HCT116 (cell line): ENCODE measurements at regions not wholly inside any gene's neighbourhood (a gene's known extent, or its start where the extent isn't known, plus 50 kb on each side); places are given as distances from the start of the nearest gene placed in this dataset.

Experiments
- ATAC-seq: fragments of 200-7000 bp; cut with Tn5 transposase; 2 replicates; pipeline ENCODE4 v1.9.1; 2020; ENCODE audit warnings: mild to moderate bottlenecking, moderate library complexity
- BruUV-seq: library from RNA; stranded (reverse); fragments of 400-500 nt; replicated peaks from 2 replicates; lab custom pipeline; 2021; lab: Mats Ljungman, UMichigan
- CTCF ChIA-PET: fragments of 300-600 bp; sonication (Branson Sonifier 250); formaldehyde crosslinking; loops from one replicate; lab custom pipeline; 2021; ENCODE audit warnings: antibody characterized with exemption; lab: Charles Lee
- POLR2A ChIA-PET: fragments of 300-600, 350-600 bp; sonication (Branson Sonifier 250); formaldehyde crosslinking; loops from one replicate; lab custom pipeline; 2021; ENCODE audit warnings: antibody characterized with exemption; lab: Charles Lee
- RAD21 ChIA-PET, 2 experiments: fragments of 300-600 bp; sonication (Branson Sonifier 250); formaldehyde crosslinking; loops; one replicate each; lab custom pipeline; 2023; ENCODE audit warnings: low total read pairs in 2 of 2; ENCODE audit not compliant: uncharacterized antibody in 2 of 2, unreplicated experiment in 2 of 2, low non-redundant PET in 1 of 2; lab: Charles Lee
- DNase-seq: peaks from one replicate; pipeline ENCODE4 v3.0.0-alpha.2; 2010; ENCODE audit warnings: low read depth, low spot score
- H2AFZ ChIP-seq: fragments of 200-600 bp; shearing (Covaris generic), sonication (generic); 2 replicates; pipeline ENCODE4 v1.6.1; 2017; ENCODE audit warnings: low read depth, mixed run types, mixed read lengths, antibody characterized with exemption, low read length; ENCODE audit not compliant: poor library complexity, severe bottlenecking
- H3K27ac ChIP-seq: 2 replicates; pipeline ENCODE4 v1.5.1; 2012; ENCODE audit warnings: low read depth, low read length
- H3K27me3 ChIP-seq: fragments of 200-600 bp; sonication (generic); 2 replicates; pipeline ENCODE4 v1.6.1; 2016; ENCODE audit warnings: mixed run types, low read length, mixed read lengths; ENCODE audit not compliant: insufficient read depth
- H3K36me3 ChIP-seq, 2 experiments: fragments of 200-500 bp in 1 of 2; fragments of 200-600 bp in 1 of 2; sonication (Bioruptor generic) in 1 of 2; sonication (generic) in 1 of 2; 2 replicates each; pipeline versions ENCODE4 v1.5.1 to v1.6.1; 2014 to 2016; ENCODE audit warnings: low read length in 2 of 2, inconsistent platforms in 1 of 2, mixed read lengths in 1 of 2, mixed run types in 1 of 2; ENCODE audit not compliant: insufficient read depth in 2 of 2, control insufficient read depth in 1 of 2
- H3K4me1 ChIP-seq, 2 experiments: fragments of 200-600 bp in 1 of 2; sonication (generic) in 1 of 2; 2 replicates each; pipeline versions ENCODE4 v1.5.1 to v1.6.1; 2012 to 2017; ENCODE audit warnings: low read length in 2 of 2, inconsistent platforms in 1 of 2, mild to moderate bottlenecking in 1 of 2, mixed read lengths in 1 of 2, mixed run types in 1 of 2, moderate library complexity in 1 of 2; ENCODE audit not compliant: insufficient read depth in 2 of 2, control insufficient read depth in 1 of 2
- H3K4me2 ChIP-seq: fragments of 200-600 bp; sonication (generic); 2 replicates; pipeline ENCODE4 v1.6.1; 2017; ENCODE audit warnings: mixed run types, low read length, mixed read lengths
- H3K4me3 ChIP-seq, 2 experiments: fragments of 200-600 bp in 1 of 2; sonication (generic) in 1 of 2; replicated peaks in 1 of 2; 2 replicates each; pipeline ENCODE4 v1.5.1; 2011 to 2016; ENCODE audit warnings: low read length in 2 of 2, control low read depth in 1 of 2, low read depth in 1 of 2, mild to moderate bottlenecking in 1 of 2, mixed read lengths in 1 of 2, mixed run types in 1 of 2
- H3K79me2 ChIP-seq: fragments of 200-600 bp; sonication (generic); 2 replicates; pipeline ENCODE4 v1.6.1; 2017; ENCODE audit warnings: mild to moderate bottlenecking, mixed run types, low read length, moderate library complexity, mixed read lengths; ENCODE audit not compliant: insufficient read depth
- H3K9ac ChIP-seq: fragments of 200-600 bp; sonication (generic); 2 replicates; pipeline ENCODE4 v1.6.1; 2016; ENCODE audit warnings: low read length, mixed read lengths
- H3K9me2 ChIP-seq: fragments of 200-600 bp; sonication (generic), shearing (Covaris generic); 2 replicates; pipeline ENCODE4 v1.6.1; 2017; ENCODE audit warnings: mixed run types, mild to moderate bottlenecking, moderate library complexity; ENCODE audit not compliant: insufficient read depth
- H3K9me3 ChIP-seq, 2 experiments: fragments of 200-500 bp in 1 of 2; fragments of 200-600 bp in 1 of 2; sonication (Bioruptor generic) in 1 of 2; sonication (generic) in 1 of 2; 2 replicates each; pipeline ENCODE4 v1.6.1; 2014 to 2017; ENCODE audit warnings: low read length in 2 of 2, mixed read lengths in 2 of 2, inconsistent platforms in 1 of 2, low read depth in 1 of 2, mild to moderate bottlenecking in 1 of 2, mixed run types in 1 of 2, moderate library complexity in 1 of 2; ENCODE audit not compliant: control insufficient read depth in 1 of 2, insufficient read depth in 1 of 2
- H4K20me1 ChIP-seq: fragments of 200-600 bp; sonication (generic), shearing (Covaris generic); 2 replicates; pipeline ENCODE4 v1.6.1; 2017; ENCODE audit warnings: mixed run types, mild to moderate bottlenecking, moderate library complexity; ENCODE audit not compliant: insufficient read depth
- CEBPB ChIP-seq: IDR thresholded peaks from 2 replicates; pipeline ENCODE4 v1.6.1; 2012; ENCODE audit warnings: low read depth
- CTCF ChIP-seq, 3 experiments: fragments of 200-600 bp in 1 of 3; sonication (generic) in 1 of 3; IDR thresholded peaks in 2 of 3; conservative IDR thresholded peaks in 1 of 3; 2 replicates each; pipeline ENCODE4 v1.5.1; 2012 to 2017; ENCODE audit warnings: low read depth in 2 of 3, low read length in 2 of 3, antibody characterized with exemption in 1 of 3, borderline replicate concordance in 1 of 3, control low read depth in 1 of 3, mild to moderate bottlenecking in 1 of 3, mixed read lengths in 1 of 3, mixed run types in 1 of 3, moderate library complexity in 1 of 3; ENCODE audit not compliant: insufficient read depth in 1 of 3
- EGR1 ChIP-seq: IDR thresholded peaks from 2 replicates; pipeline ENCODE4 v1.6.1; 2012; ENCODE audit warnings: low read depth
- EZH2 ChIP-seq: fragments of 200-600 bp; sonication (generic); IDR thresholded peaks from 2 replicates; pipeline ENCODE4 v1.6.1; 2017; ENCODE audit warnings: antibody characterized with exemption, mixed run types
- EZH2phosphoT487 ChIP-seq: fragments of 200-600 bp; IDR thresholded peaks from 2 replicates; pipeline ENCODE4 v1.6.1; 2018; ENCODE audit warnings: antibody characterized with exemption, borderline replicate concordance
- FOSL1 ChIP-seq: IDR thresholded peaks from 2 replicates; pipeline ENCODE4 v1.6.1; 2012; ENCODE audit warnings: low read depth
- JUND ChIP-seq: IDR thresholded peaks from 2 replicates; pipeline ENCODE4 v1.6.1; 2012
- RAD21 ChIP-seq: IDR thresholded peaks from 2 replicates; pipeline ENCODE4 v1.6.1; 2012; ENCODE audit warnings: low read depth, mild to moderate bottlenecking
- REST ChIP-seq: IDR thresholded peaks from 2 replicates; pipeline ENCODE4 v1.6.1; 2012; ENCODE audit warnings: low read depth
- SRF ChIP-seq: IDR thresholded peaks from 2 replicates; pipeline ENCODE4 v1.6.1; 2012; ENCODE audit warnings: low read depth
- TCF7L2 ChIP-seq: IDR thresholded peaks from 2 replicates; pipeline ENCODE4 v1.7.0; 2011; ENCODE audit warnings: borderline replicate concordance, inconsistent platforms; ENCODE audit not compliant: insufficient read depth, insufficient read length; ENCODE audit errors: extremely low read depth
- YY1 ChIP-seq: IDR thresholded peaks from 2 replicates; pipeline ENCODE4 v1.6.1; 2011; ENCODE audit warnings: low read length, low read depth, moderate library complexity, mild to moderate bottlenecking; ENCODE audit not compliant: insufficient replicate concordance; ENCODE audit errors: extremely low read depth
- ZFX ChIP-seq: fragments of 450-650 bp; IDR thresholded peaks from 2 replicates; pipeline ENCODE4 v1.6.1; 2017
- ZNF274 ChIP-seq: fragments of 200-500 bp; sonication (Bioruptor generic); IDR thresholded peaks from 2 replicates; pipeline ENCODE4 v1.6.1; 2014; ENCODE audit warnings: mild to moderate bottlenecking, low read depth, low read length, inconsistent platforms
- intact Hi-C: fragments of 100-400 bp; cut with micrococcal nuclease; formaldehyde crosslinking; loops from 2 replicates; pipeline ENCODE4 v1.10.0; 2022
- TF ChIP-seq, protein P1 (sequence below): IDR thresholded peaks from 2 replicates; pipeline ENCODE4 v1.6.1; 2012
- TF ChIP-seq, protein P2 (sequence below): IDR thresholded peaks from 2 replicates; pipeline ENCODE4 v1.6.1; 2012

DNA sequence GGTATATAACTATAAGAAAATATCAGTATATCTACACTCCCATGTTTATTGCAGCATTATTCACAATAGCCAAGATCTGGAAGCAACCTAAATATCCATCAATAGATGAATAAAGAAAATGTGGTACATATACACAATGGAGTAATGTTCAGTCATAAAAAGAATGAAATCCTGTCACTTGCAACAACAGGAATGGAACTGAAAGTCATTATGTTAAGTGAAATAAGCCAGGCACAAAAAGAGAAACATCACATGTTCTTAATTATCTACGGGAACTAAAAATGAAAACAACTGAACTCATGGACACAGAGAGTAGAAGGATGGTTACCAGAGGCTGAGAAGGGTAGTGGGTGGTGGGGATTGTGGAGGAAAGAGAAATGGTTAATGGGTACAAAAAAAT, 665.2 kb downstream of the TBC1D4 start:
- ATAC-seq = no peak
- Histone ChIP-seq H3K9me2 (no peaks in the 10 kb centered on the region), H3K9me3 (no peaks in the 10 kb centered on the region), H3K36me3 (no peaks in the 10 kb centered on the region), H3K4me1 (no peaks in the 10 kb centered on the region), H3K27me3 (no peaks in the 10 kb centered on the region), H4K20me1 (no peaks in the 10 kb centered on the region), H2AFZ (no peak overlapping the region), H3K4me3 (no peak overlapping the region), H3K4me2 (no peak overlapping the region), H3K79me2 (no peaks in the 10 kb centered on the region), H3K27ac (no peak overlapping the region), H3K9ac (no peak overlapping the region)
- intact Hi-C loops = no loop called here
- TF ChIP-seq, protein P1, sequence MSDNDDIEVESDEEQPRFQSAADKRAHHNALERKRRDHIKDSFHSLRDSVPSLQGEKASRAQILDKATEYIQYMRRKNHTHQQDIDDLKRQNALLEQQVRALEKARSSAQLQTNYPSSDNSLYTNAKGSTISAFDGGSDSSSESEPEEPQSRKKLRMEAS = no peak
- TF ChIP-seq ZNF274 (no peak), ZFX (no peak), FOSL1 (no peak), TCF7L2 (no peak), EZH2phosphoT487 (no peak), RAD21 (no peak), CTCF (IDR thresholded peaks at IDR 0.05 in 2 of 3, conservative IDR thresholded peaks at IDR 0.05 in 1 of 3; ENCODE audit: borderline replicate concordance in 1 of 3, insufficient read depth in 1 of 3, low read depth in 2 of 3, low read length in 2 of 3) (no peak), REST (no peak), CEBPB (no peak), SRF (no peak), EZH2 (no peak), JUND (no peak), EGR1 (no peak), YY1 (no peak)
- TF ChIP-seq, protein P2, sequence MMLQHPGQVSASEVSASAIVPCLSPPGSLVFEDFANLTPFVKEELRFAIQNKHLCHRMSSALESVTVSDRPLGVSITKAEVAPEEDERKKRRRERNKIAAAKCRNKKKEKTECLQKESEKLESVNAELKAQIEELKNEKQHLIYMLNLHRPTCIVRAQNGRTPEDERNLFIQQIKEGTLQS = no peak
- no TSS peak for BruUV-seq
- RAD21 ChIA-PET = no interaction called here
- CTCF ChIA-PET = no interaction called here
- POLR2A ChIA-PET = no interaction called here
- DNase-seq = no peak
